AG08396 (cell line): ENCODE measurements at regions not wholly inside any gene's neighbourhood (a gene's known extent, or its start where the extent isn't known, plus 50 kb on each side); places are given as distances from the start of the nearest gene placed in this dataset.

Experiments used
- DNase-seq: peaks from one replicate; pipeline ENCODE4 v3.0.0; 2012; ENCODE audit warnings: low spot score, mixed read lengths

DNA sequence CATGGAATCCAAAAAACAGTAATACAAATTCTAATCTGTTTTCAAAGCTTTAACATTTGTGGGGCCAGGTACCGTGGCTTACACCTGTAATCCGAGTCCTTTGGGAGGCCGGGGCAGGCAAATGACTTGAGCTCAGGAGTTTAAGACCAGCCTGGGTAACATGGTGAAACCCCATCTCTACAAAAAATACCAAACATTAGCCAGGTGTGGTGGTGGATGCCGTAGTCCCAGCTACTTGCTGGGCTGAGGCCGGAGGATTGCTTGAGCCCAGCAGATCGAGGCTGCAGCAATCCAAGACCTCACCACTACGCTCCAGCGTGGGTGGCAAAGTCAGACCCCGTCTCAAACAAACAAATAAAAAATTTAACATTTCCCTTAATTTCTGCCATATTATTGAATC lies 74.3 kb upstream of the SALL3 start:
- no peak for DNase-seq

DNA sequence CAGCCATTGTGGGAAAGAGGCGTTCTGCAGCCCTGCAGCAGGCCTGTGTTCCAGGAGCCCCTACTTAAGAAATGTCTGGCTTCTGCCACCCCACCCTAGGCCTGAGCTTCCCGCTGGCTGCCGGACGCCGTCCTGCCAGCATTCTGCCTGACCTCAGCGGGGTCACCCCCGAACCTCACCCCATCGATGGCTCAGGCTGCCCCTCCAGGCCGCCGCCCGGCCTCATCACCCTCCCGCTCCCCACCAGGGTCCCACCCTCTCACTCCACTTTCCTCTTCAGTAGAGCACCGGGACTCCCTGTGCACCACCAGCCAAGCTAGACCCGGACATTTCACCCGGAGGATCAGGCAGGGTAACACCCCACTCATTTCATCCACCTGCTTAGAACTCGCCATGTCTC lies 73.6 kb upstream of the SALL3 start:
- no peak for DNase-seq

DNA sequence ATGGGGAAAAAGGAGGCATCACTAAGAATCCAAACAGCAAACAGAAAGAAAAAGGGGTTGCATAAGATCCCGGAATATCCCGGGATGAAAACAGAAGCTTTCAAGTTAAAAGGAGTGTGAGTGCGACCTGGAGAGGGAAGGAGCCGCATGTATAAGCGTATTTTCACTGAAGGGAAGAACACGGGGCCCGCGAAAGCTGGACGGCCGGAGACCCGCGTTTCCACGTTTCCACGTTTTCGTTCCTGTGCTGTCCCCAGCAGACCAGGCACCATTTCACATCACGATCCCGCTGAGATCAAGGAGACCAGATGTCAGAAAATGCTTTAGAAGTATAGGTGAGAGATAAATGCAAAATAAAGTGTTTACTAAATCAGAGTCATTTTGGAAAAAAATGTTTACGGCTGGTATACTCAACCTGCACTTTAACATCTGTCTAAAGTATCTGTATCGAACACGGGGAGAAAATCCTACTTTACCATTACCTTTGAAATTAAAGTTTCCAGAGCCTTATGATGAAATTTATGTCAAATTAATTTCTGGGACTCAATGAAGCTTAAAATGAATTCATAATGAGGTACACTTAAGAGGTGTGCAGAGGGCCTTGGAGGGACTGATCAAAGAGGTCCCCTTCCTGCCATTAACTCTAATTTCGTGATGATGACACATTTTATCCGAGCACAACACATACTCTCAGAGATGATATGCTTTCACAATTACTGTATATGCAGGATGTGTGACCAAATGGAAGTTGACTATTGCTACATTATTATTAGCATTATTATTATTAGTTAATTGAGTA lies 71.0 kb upstream of the SALL3 start:
- no peak for DNase-seq

DNA sequence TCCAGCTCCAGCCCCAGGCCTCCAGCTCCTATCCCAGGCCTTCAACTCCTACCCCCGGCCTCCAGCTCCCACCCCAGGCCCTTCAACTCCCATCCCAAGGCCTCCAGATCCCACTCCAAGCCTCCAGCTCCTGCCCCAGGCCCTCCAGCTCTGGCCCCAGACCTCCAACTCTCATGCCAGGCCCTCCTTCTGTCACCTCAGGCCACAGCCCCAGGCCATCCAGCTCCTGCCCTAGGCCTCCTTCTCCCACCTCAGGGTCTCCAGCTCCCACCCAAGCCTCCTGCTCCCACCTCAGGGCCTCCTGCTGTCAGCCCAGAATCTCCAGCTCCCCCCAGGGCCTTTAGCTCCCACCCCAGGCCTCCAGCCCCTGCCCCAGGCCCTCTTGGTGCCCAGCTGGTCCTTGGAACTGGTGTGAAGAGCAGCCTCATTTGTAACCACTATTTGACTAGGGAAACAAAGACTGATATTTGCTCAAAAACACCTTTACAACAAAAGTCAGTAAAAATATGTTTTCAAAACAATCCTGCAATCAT lies 67.8 kb upstream of the SALL3 start:
- DNase-seq: no peak

DNA sequence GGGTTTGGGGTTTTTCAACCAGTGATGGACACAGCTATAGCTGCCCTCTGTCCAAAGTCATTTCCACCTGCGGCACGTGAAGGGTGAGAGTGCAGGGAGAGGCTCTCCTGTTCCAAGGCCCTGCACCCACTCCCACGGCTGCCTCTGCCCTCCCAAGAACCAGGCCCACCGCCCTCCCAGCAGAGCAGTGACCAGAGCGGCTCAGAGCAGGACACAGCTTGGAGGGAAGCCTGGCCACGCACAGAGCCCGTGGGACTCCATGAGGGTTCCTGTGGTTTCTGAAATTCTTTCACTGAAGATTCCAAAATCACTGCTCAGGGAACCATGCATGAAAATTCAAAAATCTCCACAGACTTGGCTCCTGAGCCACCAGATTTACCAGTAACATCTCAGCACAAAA lies 67.3 kb upstream of the SALL3 start:
- DNase-seq: no peak

DNA sequence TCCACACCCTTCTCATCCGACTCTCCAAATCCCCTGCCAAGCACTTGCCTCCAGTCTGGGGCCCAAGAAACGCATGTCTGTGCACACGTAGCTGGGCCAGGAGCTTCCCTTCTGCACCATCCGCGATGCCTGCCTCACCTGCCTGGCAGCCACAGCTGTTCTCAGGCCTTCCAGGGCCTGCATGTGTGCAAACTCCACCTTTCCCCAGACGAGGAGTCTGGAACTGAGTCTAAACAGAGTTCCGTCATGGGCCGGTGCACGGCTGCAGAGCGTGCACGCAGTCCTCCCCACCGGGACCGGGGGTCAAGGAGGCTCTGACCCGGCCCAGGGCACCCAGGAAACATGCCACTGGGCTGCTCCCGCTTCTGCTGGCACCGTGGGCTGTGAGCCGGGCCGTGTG lies 66.8 kb upstream of the SALL3 start:
- DNase-seq: no peak

DNA sequence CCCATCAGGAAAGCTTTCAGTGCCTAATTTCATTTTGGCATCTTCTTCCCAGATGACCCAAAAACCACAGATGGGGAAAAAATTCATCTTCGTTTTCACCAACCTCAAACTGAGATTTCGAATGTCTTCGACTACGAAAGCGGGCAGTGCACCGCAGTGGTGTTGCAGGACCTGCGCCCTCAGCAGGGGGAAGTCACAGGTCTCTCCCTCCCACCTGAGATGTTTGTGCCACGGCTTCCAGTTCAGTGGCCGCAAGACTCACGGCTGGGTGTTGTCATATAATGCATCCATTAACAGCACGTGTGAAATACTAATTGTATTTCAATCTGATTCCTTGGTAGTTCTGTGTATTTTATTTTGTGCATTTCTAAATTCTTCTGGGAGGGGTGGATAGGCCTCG lies 66.2 kb upstream of the SALL3 start:
- no peak for DNase-seq

DNA sequence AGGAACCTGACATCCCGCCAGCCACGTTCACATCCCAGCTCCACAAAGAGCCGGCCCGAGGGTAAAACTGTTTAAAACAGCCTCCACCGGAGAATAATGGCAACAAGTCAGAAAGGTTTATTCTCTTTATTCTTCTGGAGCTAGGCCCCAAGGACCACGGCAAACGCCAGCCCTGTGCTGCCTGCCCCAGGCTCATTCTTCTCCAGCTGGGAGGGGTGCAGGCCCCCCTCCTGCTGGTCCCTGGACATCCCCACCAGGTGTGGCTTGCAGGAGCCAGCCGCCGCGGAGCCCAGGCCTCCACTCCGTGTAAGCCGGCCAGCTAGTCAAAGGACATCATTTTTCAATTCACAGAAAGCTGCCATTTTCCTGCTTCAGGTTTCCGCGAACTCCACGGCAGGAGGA lies 65.8 kb upstream of the SALL3 start:
- no peak for DNase-seq

DNA sequence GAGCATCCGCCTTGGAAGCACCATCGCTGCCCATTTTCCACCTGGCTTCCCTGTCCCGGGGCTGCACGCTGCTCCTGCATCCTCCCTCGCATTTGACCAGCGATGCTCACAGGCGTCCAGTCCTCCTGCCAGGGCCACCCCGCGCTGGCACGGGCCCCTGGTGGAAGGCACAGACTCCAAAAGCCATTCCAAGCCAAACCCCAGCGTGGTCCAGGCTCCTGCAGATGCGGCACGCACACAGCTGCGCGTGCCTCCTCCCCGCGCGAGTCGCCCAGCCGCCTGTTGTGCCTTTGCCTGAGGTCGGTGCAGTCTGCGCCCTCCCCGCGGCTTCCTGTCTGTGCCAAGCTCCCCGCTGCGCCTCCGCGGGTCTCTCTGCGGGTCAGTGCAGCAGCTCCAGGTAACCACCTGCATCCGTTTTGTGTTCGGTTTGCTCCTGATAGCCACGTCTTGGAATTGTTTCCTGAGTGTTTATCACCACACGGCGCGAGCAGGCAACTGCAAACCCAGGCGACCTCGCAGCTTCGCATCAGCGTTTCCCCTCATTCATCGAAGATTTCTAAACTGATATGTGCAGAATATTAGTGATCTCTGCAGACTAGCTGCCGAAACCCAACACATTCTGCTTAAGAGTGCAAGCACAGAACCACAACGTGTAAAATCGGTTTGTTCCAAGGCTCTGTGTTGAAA lies 65.2 kb upstream of the SALL3 start:
- no peak for DNase-seq

DNA sequence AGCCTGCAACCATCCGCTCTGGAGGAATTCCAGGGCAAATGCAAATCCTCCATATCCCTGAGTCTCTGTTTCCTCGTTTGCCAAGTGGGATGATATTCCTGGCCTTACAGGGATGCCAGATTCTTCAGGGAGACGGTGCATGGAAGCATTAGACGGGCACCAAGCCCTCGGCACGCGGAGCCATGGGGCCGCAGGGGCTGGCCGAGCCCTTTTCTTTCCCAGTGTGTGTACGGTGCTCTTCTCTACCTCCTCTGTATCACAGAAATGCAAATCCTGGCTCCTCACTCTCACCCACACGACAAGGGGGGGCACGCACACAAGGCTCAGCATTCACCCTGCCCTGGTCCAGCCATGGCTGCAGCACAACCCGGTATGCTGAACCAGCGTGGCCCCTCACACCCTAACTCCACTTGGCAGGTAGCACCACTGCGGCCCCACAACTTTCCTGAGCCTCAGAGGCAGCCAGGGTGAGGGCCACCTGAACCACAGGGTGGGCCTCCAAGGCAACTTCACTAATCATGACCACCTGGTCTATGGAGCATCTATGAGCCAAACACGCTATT lies 64.1 kb upstream of the SALL3 start:
- DNase-seq: no peak

DNA sequence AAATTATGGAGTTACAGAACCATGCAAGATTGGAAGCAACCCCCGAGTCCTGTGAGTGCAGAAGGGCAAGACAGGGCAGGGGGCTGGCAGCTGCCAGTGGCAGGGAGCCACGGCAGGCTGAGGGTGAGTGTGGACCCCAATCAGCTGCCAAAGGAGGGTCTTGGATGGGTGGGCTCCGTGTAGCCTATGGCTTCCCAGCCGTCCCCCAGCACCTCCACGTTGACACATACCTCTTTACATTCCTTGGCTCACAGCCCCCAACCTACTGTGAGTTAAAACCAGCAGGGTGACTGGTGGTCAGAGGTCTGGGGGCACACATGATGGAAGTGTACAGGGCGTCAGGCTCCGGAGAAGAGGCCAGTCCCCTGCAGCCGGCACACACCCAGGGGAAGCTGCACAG lies 60.9 kb upstream of the SALL3 start:
- no peak for DNase-seq

DNA sequence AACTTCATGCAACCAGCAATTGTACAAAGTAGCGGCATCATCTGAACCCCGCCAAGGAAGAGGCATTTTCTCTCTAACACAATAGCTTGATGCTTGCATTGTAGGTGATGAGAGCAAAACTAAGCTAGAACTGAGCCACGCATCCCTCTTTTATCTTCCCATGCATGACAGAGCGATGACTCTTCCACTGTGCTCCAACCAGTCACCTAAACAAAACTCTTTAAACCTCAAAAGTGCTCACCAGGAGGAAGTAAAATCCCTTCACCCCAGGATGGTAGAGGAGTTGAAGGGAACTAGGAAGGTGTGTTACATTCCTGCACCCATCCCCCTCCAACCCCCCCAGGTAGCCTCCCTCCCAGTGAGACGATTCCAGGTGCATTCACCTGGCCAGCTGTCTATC lies 59.7 kb upstream of the SALL3 start:
- DNase-seq: no peak

DNA sequence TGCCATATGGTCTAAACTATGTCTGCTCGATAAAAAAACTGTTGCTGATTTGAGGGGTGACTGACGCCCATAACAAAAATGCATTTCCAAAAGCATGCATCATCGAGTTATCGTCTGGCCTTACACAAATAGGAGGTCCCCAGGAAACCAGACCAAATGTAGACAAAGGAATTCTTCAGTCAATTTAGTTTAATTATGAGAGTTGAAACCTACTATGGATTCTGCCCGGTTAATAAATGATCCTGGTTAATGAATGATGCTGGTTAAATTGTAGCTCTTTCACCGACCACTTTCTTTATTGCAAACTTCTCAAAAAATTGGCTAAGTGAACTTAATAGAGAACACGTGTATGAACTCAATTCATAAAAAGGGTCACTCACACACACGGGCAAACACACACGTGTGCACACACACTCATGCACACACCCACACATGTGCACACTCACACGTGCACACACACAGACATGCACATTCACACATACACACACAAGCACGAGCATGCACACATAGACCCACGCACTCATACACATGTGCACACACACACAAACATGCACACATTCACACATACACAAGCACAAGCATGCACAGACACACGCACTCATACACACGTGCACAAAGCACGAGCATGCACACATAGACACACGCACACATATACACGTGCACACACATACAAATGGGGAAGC lies 59.0 kb upstream of the SALL3 start:
- DNase-seq: no peak

DNA sequence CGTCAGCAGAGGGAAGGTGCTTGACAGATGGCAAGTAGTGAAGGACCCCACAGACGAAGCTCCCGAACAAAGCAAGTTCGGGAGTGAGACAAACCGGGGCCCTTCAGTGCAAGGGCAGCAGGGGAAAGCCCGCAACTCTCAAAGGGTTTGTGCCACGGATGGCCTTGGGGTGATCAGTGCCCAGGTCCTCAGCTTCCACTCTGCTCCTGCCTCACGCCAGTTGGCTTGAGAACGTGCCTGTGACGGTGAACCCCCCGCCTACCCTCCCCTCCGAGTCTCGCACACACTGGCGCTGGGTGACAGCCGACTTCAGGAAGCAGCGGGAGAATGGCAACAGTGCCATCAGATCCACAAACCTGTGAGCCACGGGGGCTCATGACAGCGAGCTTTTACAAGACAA lies 56.8 kb upstream of the SALL3 start:
- DNase-seq: no peak

DNA sequence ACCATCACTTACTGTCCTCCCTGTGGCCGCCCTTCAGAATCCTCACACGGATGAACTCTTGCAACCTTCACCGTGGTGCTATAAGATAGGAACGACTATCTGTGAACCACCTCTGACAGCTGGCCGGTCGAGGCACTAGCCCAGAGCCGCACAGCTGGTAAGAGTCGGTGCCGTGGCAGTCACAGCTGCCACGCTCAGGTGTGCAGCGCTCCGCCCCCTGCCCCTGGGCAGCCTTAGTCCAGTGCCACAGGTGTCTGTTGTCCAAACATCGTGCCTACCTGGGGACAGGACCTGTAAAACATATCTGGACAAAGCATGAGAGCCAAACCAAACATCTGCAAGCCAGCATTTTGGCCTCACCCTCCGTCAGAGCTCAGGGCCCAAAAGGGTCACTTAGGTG lies 55.3 kb upstream of the SALL3 start:
- no peak for DNase-seq

DNA sequence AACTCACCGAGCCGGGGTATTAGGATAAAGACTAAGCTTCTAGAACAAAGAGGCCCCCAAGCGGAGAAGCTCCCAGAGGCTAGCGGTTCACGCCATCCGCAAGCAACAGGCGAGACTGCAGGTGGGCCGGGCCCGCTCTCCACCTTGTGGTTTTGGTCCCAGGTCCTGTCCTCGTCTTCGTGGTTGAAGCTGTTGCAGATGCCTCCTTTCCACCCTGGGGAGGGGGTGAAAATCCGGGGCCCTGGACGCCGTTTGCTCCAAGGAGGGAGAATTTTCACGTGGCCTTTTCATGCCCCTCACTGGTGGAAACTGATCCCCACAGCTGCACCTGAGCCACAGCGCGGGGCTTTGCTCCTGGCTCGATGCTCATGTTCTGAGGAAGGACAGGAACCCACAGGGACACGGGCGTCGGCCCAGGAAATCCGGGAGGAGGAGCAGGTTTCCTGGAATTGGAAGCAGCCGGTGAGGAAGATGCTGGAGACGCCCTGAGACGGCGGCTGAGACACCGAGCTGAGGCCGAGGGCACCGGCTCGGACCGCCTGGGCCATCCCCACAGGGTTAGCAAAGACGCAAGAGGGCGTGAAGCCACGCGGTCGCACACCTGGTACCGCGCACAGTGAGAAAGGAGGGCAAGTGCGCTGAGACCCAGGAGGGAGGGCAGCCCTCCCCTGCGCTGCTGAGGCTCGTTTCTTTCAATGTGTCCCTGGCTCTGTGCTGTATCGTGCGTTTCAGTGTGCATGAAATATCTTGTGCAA lies 54.7 kb upstream of the SALL3 start:
- DNase-seq: no peak

DNA sequence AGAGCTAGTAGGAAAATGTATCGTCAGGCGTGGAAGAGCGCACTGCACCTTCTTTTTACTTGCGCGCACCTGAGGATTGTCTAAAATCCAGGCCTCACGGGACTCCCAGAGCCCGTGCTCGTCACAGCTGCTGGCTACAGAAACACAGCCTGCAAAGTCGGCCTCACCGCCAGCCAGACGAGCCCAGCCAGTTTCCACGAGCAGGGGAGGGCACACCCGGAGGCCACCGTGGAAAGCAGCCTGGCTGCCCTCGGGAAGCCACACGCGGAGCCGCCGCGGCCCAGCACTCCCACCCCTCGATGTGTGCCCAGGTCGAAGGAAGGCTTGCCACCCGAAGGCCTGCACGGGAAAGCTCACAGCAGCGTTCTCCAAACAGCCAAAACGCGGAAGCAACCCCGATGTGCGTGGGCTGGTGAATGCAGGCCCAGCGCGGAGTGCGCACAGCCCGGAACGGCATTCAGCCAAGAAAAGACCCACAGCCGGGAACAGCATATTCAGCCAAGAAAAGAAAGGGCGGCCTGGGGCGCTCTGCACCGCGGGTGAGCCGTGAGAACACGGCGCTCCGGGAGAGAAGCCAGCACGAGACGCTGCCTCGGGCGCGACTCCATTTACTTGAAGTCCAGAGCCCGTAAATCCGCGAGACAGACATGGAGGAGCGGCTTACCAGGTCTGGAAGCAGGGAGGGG lies 53.9 kb upstream of the SALL3 start:
- no peak for DNase-seq

DNA sequence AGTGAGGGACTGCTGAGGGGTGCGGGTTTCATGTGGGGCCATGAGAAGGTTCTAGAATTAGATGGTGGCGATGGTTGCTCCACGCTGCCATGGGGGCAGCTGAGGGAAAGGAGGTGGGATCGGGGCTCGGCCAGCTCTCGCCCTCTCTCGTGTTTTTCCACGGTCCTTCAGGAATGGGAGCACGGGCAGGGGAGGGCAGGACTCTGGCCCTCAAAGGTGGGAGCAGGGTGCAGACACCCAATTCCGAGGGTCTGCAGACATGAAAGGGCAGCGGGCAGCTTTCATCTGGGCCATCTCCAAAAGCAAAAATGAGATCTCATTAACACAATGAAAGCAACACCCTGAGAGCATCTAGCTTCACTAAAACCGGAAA lies 53.4 kb upstream of the SALL3 start:
- no peak for DNase-seq

DNA sequence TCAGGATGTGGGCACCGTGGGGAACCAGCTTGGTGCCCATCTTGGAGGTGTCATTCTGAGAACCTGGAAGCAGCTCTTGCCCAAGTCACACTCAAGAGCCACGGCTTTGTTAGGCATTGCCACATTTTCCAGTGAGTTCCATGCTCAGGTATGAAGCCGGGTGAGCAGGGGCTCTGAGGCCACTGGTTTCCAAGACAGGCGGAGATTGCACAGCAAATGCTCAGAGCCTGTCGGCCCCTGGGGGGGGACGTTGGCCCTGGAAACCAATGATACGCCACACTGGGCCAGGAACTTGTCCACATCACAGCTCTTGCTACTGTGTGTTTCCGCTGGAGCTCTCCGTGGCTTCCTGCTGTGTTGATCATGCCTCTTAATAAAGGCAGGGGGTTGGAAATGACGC lies 52.5 kb upstream of the SALL3 start:
- DNase-seq: no peak

DNA sequence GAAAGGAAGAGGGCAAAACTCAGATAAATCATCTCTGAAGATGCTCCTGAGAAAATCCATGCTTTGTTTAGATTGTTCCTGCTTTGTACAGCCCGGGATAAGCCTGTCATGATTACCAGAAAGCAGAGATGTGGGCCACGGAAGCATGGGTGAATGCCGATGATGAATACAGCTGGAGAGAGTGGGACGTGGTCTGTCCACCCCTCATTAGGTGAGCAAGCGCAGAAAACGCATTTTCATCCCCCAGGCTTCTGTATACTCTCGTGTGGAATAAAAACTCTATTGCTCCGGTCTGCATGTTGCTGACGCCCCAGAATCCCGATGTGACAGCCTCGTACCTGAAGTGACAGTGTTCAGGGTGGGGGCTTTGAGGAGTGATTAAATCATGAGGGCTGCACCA lies 52.0 kb upstream of the SALL3 start:
- no peak for DNase-seq

DNA sequence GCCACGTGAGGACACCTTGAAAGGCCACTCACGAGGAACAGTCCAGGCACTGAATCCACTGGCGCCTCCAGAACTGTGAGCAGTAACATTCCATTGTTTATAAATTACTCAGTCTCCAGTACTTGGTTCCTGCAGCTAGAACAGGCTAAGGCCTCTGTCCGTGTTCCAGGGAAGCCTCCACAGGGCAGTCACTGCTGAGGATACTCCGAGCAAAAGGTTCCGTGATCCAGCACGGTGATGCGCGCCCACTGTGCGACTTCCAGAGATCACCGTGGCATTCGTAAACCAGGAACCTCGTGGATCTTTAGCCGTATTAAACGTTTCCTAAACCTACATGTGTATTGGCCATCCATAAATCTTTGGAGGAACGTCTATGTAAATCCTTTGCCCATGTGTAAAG lies 51.5 kb upstream of the SALL3 start:
- no peak for DNase-seq

DNA sequence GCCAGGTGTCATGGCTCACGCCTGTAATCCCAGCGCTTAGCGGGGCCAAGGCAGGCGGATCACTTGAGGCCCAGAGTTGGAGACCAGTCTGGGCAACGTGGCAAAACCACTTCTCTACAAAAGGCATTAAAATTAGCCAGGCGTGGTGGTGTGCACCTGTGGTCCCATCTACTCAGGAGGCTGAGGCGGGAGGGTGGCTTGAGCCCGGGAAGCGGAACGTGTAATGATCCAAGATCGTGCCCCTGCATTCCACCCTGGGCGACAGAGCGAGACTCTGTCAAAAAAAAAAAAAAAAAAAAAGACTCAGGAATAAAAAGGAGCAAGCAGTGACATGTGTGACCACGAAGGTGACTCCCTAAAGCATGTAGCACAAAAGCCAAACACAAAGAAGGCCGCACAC lies 50.1 kb upstream of the SALL3 start:
- no peak for DNase-seq
